ENCODE measurements at regions not wholly inside any gene's neighbourhood (a gene's known extent, or its start where the extent isn't known, plus 50 kb on each side); places are given as distances from the start of the nearest gene placed in this dataset.
"Not testable (repeated sequence)": the region's sequence is repeated elsewhere in the genome, so short reads cannot be mapped to it uniquely, and the experiment has no call there.

- no peak for DNase-seq
Measured at GRCh38 chr10:125232841-125233240, 72.5 kb upstream of the CTBP2 start.

DNA sequence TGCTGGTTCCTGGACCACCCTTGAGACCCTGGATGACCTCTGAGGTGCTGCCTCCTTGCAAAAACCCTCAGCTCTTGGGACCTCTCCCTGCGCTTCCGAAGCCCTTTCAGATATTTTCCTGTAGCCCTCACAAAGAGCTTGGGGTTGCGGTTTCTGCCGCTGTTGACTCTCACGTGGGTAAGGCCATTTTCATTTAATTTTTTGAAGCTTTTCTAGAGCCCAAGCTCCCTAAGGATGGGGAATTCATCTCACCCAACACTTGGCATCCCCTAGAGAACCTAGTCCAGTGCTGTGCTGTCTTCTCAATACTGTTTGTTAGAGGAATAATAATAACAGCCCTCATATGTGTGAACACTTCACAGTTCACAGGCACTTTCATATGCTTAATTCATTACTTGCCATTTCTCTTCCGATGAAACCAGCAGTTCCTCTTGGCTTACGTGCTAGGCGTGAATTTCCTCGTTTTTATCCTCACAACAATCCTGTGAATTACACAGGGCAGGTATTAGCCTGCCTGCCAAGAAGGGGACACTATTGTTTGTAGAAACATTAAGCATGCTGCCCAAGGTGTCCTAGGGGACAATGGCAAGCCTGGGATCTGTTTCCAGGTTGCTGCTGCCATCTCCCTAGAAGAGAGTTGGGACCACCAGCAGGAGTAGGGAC, 71.6 kb upstream of the CTBP2 start:
- DNase-seq, result no peak

DNA sequence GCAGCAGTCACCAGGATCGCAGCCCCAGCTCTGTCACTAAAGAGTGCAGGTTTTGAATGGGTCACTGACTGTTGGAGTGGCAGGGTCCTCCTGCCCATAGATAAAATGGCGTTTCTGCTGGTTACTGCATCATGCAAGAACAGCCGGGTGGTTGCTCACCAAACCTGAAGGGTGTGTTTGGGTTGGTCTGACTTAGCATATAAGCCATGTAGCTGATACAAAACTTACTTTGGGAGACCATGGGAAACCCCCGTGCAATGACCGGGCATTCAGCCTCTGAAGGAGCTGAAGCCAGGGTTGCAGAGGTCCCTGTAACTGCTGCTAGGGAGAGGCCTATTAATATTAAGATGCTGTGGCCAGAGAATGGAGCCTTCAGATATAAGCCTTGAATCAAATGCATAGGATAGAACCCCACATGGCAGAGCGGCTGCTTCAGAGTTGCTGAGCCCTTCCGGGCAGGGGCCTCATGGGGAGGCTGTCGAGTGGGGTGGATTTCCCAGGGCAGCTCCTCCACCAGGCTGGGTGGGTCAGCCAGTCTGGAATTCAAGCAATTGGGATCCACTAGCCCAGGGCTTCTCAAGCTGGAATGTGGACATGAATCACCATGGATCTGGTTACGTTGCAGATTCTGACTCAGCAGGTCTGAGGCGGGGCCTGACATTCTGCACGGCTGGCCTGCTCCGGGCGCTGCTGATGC, 70.9 kb upstream of the CTBP2 start:
- no peak for DNase-seq

DNA sequence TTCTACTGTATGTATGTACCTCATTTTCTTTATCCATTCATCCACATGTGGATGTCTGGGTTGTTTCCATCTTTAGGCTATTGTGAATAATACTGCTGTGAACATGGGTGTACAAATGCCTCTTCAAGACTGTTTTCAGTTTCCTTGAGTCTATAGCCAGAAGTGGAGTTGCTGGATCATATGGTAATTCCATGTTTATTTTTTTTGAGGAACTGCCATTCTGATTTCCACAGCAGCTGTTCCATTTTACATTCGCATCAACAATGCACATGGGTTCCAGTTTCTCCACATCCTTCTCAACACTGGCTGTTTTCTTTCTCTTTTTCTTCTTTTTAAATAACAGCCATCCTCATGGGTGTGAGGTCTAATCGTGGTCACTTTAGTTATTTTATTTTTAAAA, 69.9 kb upstream of the CTBP2 start:
- DNase-seq, result no peak

- not testable (repeated sequence) for DNase-seq
Measured at GRCh38 chr10:125228245-125228940, 68.0 kb upstream of the CTBP2 start.

GRCh38 chr10:125227546-125227945, 67.2 kb upstream of the CTBP2 start:
- no peak for DNase-seq

DNA sequence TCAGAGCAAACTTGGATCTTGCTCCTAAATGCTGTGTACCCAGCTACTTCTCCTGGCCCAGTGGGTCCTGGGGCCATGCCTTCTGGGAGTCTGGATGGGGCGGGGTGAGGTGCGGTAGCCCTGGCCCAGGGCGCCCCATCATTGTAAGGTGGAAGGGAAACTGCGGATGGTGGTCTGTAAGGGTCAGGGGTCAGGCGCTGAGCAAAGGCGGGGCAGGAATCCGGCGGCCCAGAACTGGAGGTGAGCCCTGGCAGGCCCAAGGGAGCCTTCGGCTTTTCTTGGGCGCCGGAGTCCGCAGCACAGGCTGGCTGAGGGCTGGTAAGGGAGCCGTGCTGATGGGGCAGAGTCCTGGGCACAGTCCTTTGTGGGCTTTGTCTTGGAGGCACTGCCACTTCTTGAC, 66.5 kb upstream of the CTBP2 start:
- no peak for DNase-seq

DNA sequence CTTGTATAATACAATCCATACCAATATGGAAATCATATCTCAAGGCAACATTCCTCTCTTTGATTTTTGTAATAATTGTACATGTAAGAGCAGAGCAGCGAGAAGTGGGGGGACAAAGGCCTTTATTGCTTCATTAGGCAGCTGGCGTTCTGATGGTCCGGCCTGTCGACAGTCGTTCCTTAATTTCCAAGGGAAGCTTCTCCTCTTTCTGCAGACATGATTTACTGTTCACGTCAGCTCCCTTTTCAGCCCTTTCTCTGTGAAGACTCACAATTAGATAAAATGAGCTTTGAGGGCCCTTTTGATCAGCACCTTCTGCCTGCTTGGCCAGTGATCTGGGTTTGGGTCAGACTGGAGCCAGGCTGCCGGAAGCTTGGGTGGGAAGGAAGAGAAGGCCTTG, 65.6 kb upstream of the CTBP2 start:
- no peak for DNase-seq

GRCh38 chr10:125225051-125225450, 64.7 kb upstream of the CTBP2 start:
- no peak for DNase-seq

- DNase-seq, result no peak
Measured at GRCh38 chr10:125222515-125223308, 62.3 kb upstream of the CTBP2 start.

GRCh38 chr10:125221716-125222115, 61.4 kb upstream of the CTBP2 start:
- no peak for DNase-seq

GRCh38 chr10:125219776-125220175, 59.4 kb upstream of the CTBP2 start:
- no peak for DNase-seq

DNA sequence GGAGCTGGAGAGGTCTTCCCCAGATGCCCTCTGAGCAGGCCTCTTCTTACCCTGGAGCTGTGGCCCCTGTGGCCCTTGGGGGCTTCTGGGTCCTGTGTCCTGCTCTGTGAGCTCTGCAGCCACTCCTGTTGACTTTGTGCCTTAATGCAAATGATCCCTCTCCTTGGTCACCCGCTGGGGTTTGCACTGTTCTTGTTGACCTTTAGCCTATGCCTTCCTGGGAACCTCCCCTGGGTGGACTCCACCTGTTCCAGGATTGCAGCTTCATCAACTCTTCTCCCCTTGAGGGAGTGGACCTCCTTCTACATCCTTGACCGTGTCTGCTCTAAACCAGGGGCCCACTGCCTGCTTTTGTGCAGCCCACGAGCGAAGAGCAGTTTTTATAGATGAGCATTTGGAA, 58.6 kb upstream of the CTBP2 start:
- no peak for DNase-seq

GRCh38 chr10:125217990-125218675, 57.8 kb upstream of the CTBP2 start:
- DNase-seq, result no peak

DNA sequence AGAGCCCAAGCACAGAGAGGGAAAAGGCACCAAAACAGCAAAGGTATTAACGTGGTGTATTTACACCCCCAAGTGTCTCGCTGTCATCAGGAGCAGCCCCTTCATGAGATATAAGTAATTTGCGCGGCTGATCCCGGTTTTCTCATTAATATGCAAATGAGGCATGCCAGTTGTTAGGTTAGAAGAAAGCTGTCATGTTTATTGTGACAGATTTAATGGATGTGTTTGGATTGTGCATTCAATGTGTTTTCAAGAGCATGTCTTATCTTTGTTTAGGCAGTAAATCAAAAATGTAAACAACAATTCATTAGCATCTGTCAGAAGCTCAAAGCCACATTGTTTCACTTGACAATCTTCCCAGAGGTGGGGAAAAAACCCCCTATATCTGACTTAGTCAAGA, 56.5 kb upstream of the CTBP2 start:
- DNase-seq, result no peak

GRCh38 chr10:125216309-125216708, 55.9 kb upstream of the CTBP2 start:
- no peak for DNase-seq

DNA sequence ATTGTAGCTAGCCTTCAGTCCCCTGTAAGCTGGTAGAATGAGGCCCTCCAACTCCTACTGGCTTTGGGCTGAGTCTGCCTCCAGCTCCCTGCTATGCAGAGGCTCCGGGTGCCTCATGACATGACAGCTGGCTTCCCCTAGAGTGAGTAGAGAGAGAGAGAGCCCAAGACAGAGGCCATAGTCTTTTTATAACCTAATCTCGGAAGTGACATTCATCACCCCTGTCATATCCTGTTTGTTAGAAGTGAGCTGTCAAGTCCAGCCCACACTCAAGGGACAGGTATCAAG, 53.9 kb upstream of the CTBP2 start:
- DNase-seq, result no peak

DNA sequence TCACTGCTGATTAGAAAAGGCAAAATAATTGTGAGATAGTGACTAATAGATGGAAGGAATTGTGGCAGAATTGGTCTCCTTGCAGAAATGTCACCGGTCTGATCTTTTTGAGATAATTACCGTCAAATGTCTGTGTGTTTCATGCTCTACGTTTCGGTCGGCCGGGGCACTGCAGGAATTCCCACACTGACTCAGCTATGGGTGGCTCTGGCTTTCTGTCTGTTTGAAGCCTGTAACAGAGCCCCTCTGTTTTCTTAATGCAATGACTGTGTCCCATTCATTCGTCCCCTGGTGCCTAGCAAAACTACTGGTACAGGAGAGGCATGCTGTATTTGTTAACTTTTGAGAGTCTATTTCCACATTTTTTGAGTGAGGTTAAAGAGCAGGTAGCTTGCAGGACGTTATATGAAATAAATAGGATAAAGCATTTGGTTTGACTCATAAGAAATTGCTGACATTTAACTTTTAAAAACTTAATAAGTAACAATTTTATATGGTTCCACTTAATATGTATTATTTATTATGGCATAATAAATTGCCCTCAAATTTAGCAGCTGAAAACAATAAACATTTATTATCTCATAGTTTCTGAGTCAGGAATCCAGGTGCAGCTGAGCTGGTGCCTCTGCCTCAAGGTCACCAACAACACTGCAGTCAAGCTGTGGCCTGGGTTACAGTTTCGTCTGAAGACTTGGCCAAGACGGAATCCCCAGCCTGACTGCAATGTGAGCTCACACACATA, 53.3 kb upstream of the CTBP2 start:
- DNase-seq, result no peak

DNA sequence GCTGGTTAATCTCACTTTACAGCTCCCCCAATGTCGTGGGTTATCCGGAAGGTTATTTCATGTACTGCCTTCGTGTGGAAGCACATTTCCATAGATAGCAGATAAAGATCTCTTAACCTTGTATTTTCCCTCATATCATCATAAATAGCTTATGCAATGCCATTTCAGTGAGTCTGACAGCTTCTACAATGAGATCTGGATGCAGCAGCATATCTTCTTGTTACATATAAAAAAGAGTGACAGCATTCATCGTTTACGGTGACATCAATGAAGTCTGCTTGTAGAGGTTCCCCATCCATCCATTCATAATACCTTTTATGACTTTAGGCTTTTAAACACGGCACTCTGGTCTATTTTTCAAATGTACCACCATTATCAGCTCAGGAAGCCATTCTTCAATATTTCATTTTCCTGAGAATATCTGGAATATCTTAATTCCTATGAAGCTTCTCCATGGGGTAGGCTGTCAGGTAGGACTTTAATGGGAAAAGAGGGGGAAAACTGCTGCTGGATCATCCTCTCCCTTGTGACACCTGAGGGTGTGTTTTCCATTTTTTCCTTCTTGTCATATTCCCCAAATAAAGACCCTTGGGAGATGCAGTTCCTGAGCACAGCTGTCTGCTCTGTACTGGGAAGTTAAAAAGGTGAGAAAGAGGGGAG, 51.9 kb upstream of the CTBP2 start:
- no peak for DNase-seq
